IPS-NIHi7 (cell line): ENCODE measurements at regions not wholly inside any gene's neighbourhood (a gene's known extent, or its start where the extent isn't known, plus 50 kb on each side); places are given as distances from the start of the nearest gene placed in this dataset.
"Not testable (repeated sequence)": the region's sequence is repeated elsewhere in the genome, so short reads cannot be mapped to it uniquely, and the experiment has no call there.

Source experiments
- DNase-seq: peaks from one replicate; pipeline ENCODE4 v3.0.0; 2012; ENCODE audit warnings: mixed read lengths; ENCODE audit errors: extremely low spot score

- DNase-seq = no peak
Observed at GRCh38 chr7:104074529-104074928, 85.1 kb upstream of the RELN start.

- not testable (repeated sequence) for DNase-seq
Observed at GRCh38 chr7:104071641-104072040, 82.2 kb upstream of the RELN start.

- no peak for DNase-seq
Observed at GRCh38 chr7:104065491-104065890, 76.0 kb upstream of the RELN start.

GRCh38 chr7:104064969-104065387, 75.5 kb upstream of the RELN start:
- no peak for DNase-seq

- not testable (repeated sequence) for DNase-seq
Observed at GRCh38 chr7:104063797-104064196, 74.3 kb upstream of the RELN start.

- no peak for DNase-seq
Observed at GRCh38 chr7:104061652-104062051, 72.2 kb upstream of the RELN start.

GRCh38 chr7:104059837-104060236, 70.4 kb upstream of the RELN start:
- not testable (repeated sequence) for DNase-seq

GRCh38 chr7:104059103-104059502, 69.6 kb upstream of the RELN start:
- DNase-seq = no peak

GRCh38 chr7:104054362-104054761, 64.9 kb upstream of the RELN start:
- DNase-seq = no peak

- DNase-seq = no peak
Observed at GRCh38 chr7:104052979-104053378, 63.5 kb upstream of the RELN start.

- no peak for DNase-seq
Observed at GRCh38 chr7:104048055-104048454, 58.6 kb upstream of the RELN start.

- no peak for DNase-seq
Observed at GRCh38 chr7:104045183-104045582, 55.7 kb upstream of the RELN start.

- peak; percentile 20 for DNase-seq
Observed at GRCh38 chr7:104040666-104041065, 51.2 kb upstream of the RELN start.

- no peak for DNase-seq
Observed at GRCh38 chr7:104039363-104039762, 49.9 kb upstream of the RELN start.
